WTC11 (cell line): ENCODE measurements at regions not wholly inside any gene's neighbourhood (a gene's known extent, or its start where the extent isn't known, plus 50 kb on each side); places are given as distances from the start of the nearest gene placed in this dataset.

Source experiments
- ATAC-seq: fragments of 200-7000 bp; cut with Tn5 transposase; 2 replicates; pipeline ENCODE4 v1.10.0; 2021; ENCODE audit warnings: mild to moderate bottlenecking, moderate library complexity
- CTCF ChIA-PET: fragments of 300-600 bp; sonication (Branson Sonifier 250); formaldehyde crosslinking; loops from one replicate; lab custom pipeline; 2021; ENCODE audit warnings: antibody characterized with exemption; lab: Charles Lee
- POLR2A ChIA-PET: fragments of 350-600 bp; sonication (Branson Sonifier 250); formaldehyde crosslinking; loops from one replicate; lab custom pipeline; 2021; ENCODE audit warnings: antibody characterized with exemption; lab: Charles Lee
- DNase-seq: peaks from one replicate; pipeline ENCODE4 v3.0.0; 2021; ENCODE audit warnings: low spot score
- H3K27ac Mint-ChIP-seq: 2 replicates; pipeline ENCODE4 v1.8.0; 2021; ENCODE audit warnings: mixed read lengths
- H3K27me3 Mint-ChIP-seq: 2 replicates; pipeline ENCODE4 v1.8.0; 2021; ENCODE audit warnings: low read depth, mild to moderate bottlenecking, moderate library complexity, mixed read lengths
- H3K36me3 Mint-ChIP-seq: 2 replicates; pipeline ENCODE4 v1.8.0; 2021; ENCODE audit warnings: mixed read lengths
- H3K4me1 Mint-ChIP-seq: 2 replicates; pipeline ENCODE4 v1.8.0; 2022; ENCODE audit warnings: mixed read lengths
- H3K4me3 Mint-ChIP-seq: 2 replicates; pipeline ENCODE4 v1.8.0; 2021; ENCODE audit warnings: mild to moderate bottlenecking, moderate library complexity, mixed read lengths
- H3K9me3 Mint-ChIP-seq: 2 replicates; pipeline ENCODE4 v1.8.0; 2021; ENCODE audit warnings: mixed read lengths
- CBFB ChIP-seq: sonication (generic); formaldehyde crosslinking; IDR thresholded peaks from 2 replicates; pipeline ENCODE4 v1.8.1; 2022; ENCODE audit warnings: mild to moderate bottlenecking, low read depth, missing genetic modification reagents
- CREB1 ChIP-seq: sonication (generic); formaldehyde crosslinking; IDR thresholded peaks from 2 replicates; pipeline ENCODE4 v1.8.0; 2023; ENCODE audit warnings: mild to moderate bottlenecking, missing genetic modification reagents
- CREM ChIP-seq: sonication (generic); formaldehyde crosslinking; IDR thresholded peaks from 2 replicates; pipeline ENCODE4 v1.8.1; 2022; ENCODE audit warnings: mild to moderate bottlenecking, missing genetic modification reagents, moderate library complexity
- ELF4 ChIP-seq: sonication (generic); formaldehyde crosslinking; IDR thresholded peaks from 2 replicates; pipeline ENCODE4 v1.8.1; 2022; ENCODE audit warnings: low read depth, mild to moderate bottlenecking, moderate library complexity, missing genetic modification reagents
- FOXP1 ChIP-seq: sonication (generic); formaldehyde crosslinking; IDR thresholded peaks from 2 replicates; pipeline ENCODE4 v1.8.0; 2022; ENCODE audit warnings: missing genetic modification reagents, mild to moderate bottlenecking, moderate library complexity, borderline replicate concordance
- GTF2I ChIP-seq: fragments of 250-450 bp; sonication (Bioruptor Pico); conservative IDR thresholded peaks from 2 replicates; pipeline ENCODE4 v1.4.0; 2021; ENCODE audit warnings: mild to moderate bottlenecking
- NFATC4 ChIP-seq: fragments of 250-450 bp; sonication (Bioruptor Pico); IDR thresholded peaks from 2 replicates; pipeline ENCODE4 v1.9.0; 2021; ENCODE audit warnings: mild to moderate bottlenecking
- PRRX2 ChIP-seq: fragments of 250-450 bp; sonication (Bioruptor Pico); IDR thresholded peaks from 2 replicates; pipeline ENCODE4 v1.8.0; 2021; ENCODE audit warnings: mild to moderate bottlenecking
- SMAD4 ChIP-seq: sonication (generic); formaldehyde crosslinking; IDR thresholded peaks from 2 replicates; pipeline ENCODE4 v1.8.0; 2022; ENCODE audit warnings: mild to moderate bottlenecking, missing genetic modification reagents
- SP1 ChIP-seq: sonication (generic); formaldehyde crosslinking; conservative IDR thresholded peaks from 2 replicates; pipeline ENCODE4 v1.8.1; 2022; ENCODE audit warnings: missing genetic modification reagents
- ZBTB21 ChIP-seq: sonication (generic); formaldehyde crosslinking; IDR thresholded peaks from 2 replicates; pipeline ENCODE4 v1.8.1; 2023; ENCODE audit warnings: mild to moderate bottlenecking, missing genetic modification reagents, borderline replicate concordance
- ZNF423 ChIP-seq: fragments of 250-450 bp; sonication (Bioruptor Pico); IDR thresholded peaks from 2 replicates; pipeline ENCODE4 v2.1.2; 2022; ENCODE audit warnings: mild to moderate bottlenecking, moderate library complexity
- TF ChIP-seq, protein P1 (sequence below): sonication (generic); formaldehyde crosslinking; IDR thresholded peaks from 2 replicates; pipeline ENCODE4 v1.8.0; 2023; ENCODE audit warnings: mild to moderate bottlenecking, missing genetic modification reagents
- TF ChIP-seq, protein P2 (sequence below): sonication (generic); formaldehyde crosslinking; IDR thresholded peaks from 2 replicates; pipeline ENCODE4 v1.8.1; 2022; ENCODE audit warnings: low read depth, mild to moderate bottlenecking, moderate library complexity, missing genetic modification reagents, borderline replicate concordance
- TF ChIP-seq, protein P3 (sequence below): fragments of 250-450 bp; sonication (Bioruptor Pico); IDR thresholded peaks from 2 replicates; pipeline ENCODE4 v1.9.0; 2021; ENCODE audit warnings: mild to moderate bottlenecking
- TF ChIP-seq, protein P4 (sequence below): sonication (generic); formaldehyde crosslinking; IDR thresholded peaks from 2 replicates; pipeline ENCODE4 v1.8.1; 2023; ENCODE audit warnings: mild to moderate bottlenecking, missing genetic modification reagents
- TF ChIP-seq, protein P5 (sequence below): fragments of 250-450 bp; sonication (Bioruptor Pico); conservative IDR thresholded peaks from 2 replicates; pipeline ENCODE4 v1.9.0; 2021; ENCODE audit warnings: mild to moderate bottlenecking
- TF ChIP-seq, protein P6 (sequence below): sonication (generic); formaldehyde crosslinking; IDR thresholded peaks from 2 replicates; pipeline ENCODE4 v1.8.1; 2023; ENCODE audit warnings: mild to moderate bottlenecking, missing genetic modification reagents
- TF ChIP-seq, protein P7 (sequence below): sonication (generic); formaldehyde crosslinking; conservative IDR thresholded peaks from 2 replicates; pipeline ENCODE4 v1.8.1; 2023; ENCODE audit warnings: mild to moderate bottlenecking, low read depth, missing genetic modification reagents, moderate library complexity

DNA sequence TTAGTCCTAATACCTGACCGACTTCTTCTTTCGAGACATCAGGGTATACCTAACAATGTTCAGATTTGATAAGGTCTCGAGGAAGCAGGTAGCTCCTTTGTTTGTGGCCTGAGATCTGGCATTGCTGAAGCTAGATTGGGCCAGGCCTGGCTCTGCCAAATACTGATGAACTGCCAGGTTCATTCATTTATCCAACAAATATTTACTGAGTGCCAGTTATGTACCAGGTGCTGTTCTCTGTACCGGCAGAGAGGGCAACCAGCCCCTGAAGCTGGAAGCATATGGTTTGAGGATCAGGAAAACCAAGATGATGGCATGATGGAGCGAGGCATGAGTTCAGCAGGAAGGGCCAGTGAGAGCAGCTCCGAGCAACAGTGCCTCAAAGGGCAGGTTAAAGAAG, 196.2 kb upstream of the NSMCE3 start (continued):
- TF ChIP-seq, protein P1, sequence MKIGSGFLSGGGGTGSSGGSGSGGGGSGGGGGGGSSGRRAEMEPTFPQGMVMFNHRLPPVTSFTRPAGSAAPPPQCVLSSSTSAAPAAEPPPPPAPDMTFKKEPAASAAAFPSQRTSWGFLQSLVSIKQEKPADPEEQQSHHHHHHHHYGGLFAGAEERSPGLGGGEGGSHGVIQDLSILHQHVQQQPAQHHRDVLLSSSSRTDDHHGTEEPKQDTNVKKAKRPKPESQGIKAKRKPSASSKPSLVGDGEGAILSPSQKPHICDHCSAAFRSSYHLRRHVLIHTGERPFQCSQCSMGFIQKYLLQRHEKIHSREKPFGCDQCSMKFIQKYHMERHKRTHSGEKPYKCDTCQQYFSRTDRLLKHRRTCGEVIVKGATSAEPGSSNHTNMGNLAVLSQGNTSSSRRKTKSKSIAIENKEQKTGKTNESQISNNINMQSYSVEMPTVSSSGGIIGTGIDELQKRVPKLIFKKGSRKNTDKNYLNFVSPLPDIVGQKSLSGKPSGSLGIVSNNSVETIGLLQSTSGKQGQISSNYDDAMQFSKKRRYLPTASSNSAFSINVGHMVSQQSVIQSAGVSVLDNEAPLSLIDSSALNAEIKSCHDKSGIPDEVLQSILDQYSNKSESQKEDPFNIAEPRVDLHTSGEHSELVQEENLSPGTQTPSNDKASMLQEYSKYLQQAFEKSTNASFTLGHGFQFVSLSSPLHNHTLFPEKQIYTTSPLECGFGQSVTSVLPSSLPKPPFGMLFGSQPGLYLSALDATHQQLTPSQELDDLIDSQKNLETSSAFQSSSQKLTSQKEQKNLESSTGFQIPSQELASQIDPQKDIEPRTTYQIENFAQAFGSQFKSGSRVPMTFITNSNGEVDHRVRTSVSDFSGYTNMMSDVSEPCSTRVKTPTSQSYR (CRISPR knock-in tag): no peak
- no peak for TF ChIP-seq CREB1 (CRISPR knock-in tag)
- TF ChIP-seq CREM (CRISPR knock-in tag): no peak

DNA sequence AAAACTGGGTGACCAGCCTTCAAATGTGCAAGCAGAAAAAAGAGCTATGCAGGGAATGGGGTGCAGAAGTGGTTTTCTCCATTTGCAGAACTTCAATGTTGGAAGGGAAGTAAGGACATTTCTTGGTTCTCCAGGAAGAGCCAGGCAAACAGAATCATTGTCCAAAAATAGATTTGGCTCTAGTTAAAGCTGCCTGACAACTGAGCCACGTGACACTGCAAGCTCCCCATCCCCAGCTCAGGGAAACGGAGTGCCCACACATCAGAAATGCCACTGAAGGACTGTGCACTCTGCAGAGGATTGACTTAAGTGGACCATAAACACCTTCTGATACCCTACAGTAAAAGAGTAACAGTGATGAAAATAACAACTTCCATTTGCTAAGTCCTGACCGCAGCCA, 195.6 kb upstream of the NSMCE3 start:
- H3K4me1 Mint-ChIP-seq: peaks cover 11% of the 10 kb centered on the region
- H3K9me3 Mint-ChIP-seq: no peaks in the 10 kb centered on the region
- H3K4me3 Mint-ChIP-seq: no peak overlapping the region
- POLR2A ChIA-PET: no interaction called here
- ATAC-seq: no peak
- no peaks in the 10 kb centered on the region for H3K27me3 Mint-ChIP-seq
- CTCF ChIA-PET: interaction anchor here (1.2 to 1.4 kb wide), 2 partner anchors 14 to 325 kb away, joined by 3 to 6 read pairs; no protein-coding TSS in a partner anchor
- H3K27ac Mint-ChIP-seq: no peak overlapping the region
- H3K36me3 Mint-ChIP-seq: no peaks in the 10 kb centered on the region
- no peak for DNase-seq
- no peak for TF ChIP-seq CREB1 (CRISPR knock-in tag)

DNA sequence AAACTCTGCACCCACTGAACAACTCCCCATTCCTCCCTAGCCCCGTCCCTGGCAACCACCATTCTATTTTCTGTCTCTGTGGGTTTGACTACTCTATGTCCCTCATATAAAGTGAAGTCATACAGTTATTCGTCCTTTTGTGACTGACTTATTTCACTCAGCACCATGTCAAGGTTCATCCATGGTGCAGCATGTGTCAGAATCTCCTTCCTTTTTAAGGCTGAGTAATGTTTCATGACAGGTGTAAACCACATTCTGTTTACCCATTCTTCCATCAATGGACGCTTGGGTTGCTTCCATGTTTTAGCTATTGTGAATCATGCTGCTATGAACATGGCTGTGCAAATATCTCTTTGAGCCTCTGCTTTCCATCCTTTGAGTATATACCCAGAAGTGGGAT, 192.3 kb upstream of the NSMCE3 start:
- Mint-ChIP-seq H3K36me3 (no peaks in the 10 kb centered on the region), H3K9me3 (no peaks in the 10 kb centered on the region), H3K27me3 (no peaks in the 10 kb centered on the region), H3K4me1 (no peaks in the 10 kb centered on the region), H3K4me3 (no peak overlapping the region), H3K27ac (no peak overlapping the region)
- ChIA-PET CTCF (no interaction called here), POLR2A (no interaction called here)
- DNase-seq (no peak), ATAC-seq (no peak)
- TF ChIP-seq NFATC4 (CRISPR knock-in tag) (no peak), GTF2I (CRISPR knock-in tag) (no peak), SMAD4 (no peak), ELF4 (CRISPR knock-in tag) (no peak), ZNF423 (CRISPR knock-in tag) (no peak), ZBTB21 (no peak), FOXP1 (CRISPR knock-in tag) (no peak), SP1 (no peak), PRRX2 (CRISPR knock-in tag) (no peak), CBFB (no peak)
- TF ChIP-seq, protein P2, sequence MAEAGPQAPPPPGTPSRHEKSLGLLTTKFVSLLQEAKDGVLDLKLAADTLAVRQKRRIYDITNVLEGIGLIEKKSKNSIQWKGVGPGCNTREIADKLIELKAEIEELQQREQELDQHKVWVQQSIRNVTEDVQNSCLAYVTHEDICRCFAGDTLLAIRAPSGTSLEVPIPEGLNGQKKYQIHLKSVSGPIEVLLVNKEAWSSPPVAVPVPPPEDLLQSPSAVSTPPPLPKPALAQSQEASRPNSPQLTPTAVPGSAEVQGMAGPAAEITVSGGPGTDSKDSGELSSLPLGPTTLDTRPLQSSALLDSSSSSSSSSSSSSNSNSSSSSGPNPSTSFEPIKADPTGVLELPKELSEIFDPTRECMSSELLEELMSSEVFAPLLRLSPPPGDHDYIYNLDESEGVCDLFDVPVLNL (CRISPR knock-in tag): no peak
- TF ChIP-seq, protein P3, sequence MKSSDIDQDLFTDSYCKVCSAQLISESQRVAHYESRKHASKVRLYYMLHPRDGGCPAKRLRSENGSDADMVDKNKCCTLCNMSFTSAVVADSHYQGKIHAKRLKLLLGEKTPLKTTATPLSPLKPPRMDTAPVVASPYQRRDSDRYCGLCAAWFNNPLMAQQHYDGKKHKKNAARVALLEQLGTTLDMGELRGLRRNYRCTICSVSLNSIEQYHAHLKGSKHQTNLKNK: no peak
- TF ChIP-seq, protein P4, sequence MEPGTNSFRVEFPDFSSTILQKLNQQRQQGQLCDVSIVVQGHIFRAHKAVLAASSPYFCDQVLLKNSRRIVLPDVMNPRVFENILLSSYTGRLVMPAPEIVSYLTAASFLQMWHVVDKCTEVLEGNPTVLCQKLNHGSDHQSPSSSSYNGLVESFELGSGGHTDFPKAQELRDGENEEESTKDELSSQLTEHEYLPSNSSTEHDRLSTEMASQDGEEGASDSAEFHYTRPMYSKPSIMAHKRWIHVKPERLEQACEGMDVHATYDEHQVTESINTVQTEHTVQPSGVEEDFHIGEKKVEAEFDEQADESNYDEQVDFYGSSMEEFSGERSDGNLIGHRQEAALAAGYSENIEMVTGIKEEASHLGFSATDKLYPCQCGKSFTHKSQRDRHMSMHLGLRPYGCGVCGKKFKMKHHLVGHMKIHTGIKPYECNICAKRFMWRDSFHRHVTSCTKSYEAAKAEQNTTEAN (CRISPR knock-in tag): no peak
- TF ChIP-seq, protein P5, sequence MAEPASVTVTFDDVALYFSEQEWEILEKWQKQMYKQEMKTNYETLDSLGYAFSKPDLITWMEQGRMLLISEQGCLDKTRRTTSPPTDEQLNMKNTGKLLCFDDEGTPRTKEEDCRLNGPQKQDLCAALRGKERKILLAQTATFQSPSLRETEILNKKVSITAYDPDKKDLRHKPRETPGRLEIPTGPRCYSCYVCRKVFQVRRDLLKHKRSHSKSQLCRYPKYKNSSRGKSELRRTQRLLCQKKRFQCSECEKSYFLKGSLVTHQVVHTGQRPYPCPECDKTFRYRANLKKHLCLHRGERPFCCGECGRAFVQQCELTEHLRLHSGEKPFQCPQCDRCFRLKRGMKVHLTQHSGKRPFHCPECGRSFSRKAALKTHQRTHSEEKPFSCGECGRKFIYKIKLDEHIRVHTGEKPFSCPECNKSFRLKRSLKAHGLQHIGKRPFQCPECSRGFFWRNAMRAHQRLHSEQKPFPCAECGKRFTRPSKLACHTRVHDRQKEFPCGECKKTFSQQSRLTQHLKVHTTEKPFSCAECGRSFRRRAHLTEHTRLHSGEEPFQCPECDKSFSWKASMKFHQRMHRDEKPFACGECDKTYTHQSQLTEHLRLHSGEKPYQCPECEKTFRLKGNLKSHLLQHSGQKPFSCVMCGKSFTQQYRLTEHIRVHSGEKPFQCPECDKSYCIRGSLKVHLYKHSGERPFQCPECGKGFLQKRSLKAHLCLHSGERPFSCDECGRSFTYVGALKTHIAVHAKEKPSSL: no peak
- TF ChIP-seq, protein P6, sequence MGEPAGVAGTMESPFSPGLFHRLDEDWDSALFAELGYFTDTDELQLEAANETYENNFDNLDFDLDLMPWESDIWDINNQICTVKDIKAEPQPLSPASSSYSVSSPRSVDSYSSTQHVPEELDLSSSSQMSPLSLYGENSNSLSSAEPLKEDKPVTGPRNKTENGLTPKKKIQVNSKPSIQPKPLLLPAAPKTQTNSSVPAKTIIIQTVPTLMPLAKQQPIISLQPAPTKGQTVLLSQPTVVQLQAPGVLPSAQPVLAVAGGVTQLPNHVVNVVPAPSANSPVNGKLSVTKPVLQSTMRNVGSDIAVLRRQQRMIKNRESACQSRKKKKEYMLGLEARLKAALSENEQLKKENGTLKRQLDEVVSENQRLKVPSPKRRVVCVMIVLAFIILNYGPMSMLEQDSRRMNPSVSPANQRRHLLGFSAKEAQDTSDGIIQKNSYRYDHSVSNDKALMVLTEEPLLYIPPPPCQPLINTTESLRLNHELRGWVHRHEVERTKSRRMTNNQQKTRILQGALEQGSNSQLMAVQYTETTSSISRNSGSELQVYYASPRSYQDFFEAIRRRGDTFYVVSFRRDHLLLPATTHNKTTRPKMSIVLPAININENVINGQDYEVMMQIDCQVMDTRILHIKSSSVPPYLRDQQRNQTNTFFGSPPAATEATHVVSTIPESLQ (CRISPR knock-in tag): no peak
- TF ChIP-seq, protein P7, sequence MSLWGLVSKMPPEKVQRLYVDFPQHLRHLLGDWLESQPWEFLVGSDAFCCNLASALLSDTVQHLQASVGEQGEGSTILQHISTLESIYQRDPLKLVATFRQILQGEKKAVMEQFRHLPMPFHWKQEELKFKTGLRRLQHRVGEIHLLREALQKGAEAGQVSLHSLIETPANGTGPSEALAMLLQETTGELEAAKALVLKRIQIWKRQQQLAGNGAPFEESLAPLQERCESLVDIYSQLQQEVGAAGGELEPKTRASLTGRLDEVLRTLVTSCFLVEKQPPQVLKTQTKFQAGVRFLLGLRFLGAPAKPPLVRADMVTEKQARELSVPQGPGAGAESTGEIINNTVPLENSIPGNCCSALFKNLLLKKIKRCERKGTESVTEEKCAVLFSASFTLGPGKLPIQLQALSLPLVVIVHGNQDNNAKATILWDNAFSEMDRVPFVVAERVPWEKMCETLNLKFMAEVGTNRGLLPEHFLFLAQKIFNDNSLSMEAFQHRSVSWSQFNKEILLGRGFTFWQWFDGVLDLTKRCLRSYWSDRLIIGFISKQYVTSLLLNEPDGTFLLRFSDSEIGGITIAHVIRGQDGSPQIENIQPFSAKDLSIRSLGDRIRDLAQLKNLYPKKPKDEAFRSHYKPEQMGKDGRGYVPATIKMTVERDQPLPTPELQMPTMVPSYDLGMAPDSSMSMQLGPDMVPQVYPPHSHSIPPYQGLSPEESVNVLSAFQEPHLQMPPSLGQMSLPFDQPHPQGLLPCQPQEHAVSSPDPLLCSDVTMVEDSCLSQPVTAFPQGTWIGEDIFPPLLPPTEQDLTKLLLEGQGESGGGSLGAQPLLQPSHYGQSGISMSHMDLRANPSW (CRISPR knock-in tag): no peak
